ENCODE measurements at regions not wholly inside any gene's neighbourhood (a gene's known extent, or its start where the extent isn't known, plus 50 kb on each side); places are given as distances from the start of the nearest gene placed in this dataset.
"Not testable (repeated sequence)": the region's sequence is repeated elsewhere in the genome, so short reads cannot be mapped to it uniquely, and the experiment has no call there.

- DNase-seq, result no peak
These were observed 885.9 kb downstream of the CDH8 start for GRCh38 chr16:61150351-61150750.

- no peak for DNase-seq
These were observed 886.5 kb downstream of the CDH8 start for GRCh38 chr16:61149709-61150108.

GRCh38 chr16:61148930-61149329 is 887.3 kb downstream of the CDH8 start:
- no peak for DNase-seq

- DNase-seq, result no peak
These were observed 889.8 kb downstream of the CDH8 start for GRCh38 chr16:61146429-61146828.

- DNase-seq, result no peak
These were observed 904.8 kb downstream of the CDH8 start for GRCh38 chr16:61131447-61131846.

GRCh38 chr16:61128545-61129323 is 907.5 kb downstream of the CDH8 start:
- DNase-seq, result no peak

- DNase-seq, result no peak
These were observed 930.7 kb downstream of the CDH8 start for GRCh38 chr16:61105544-61105943.

- DNase-seq, result peak; percentile 65 to 72
These were observed 937.7 kb downstream of the CDH8 start for GRCh38 chr16:61098505-61098904.

GRCh38 chr16:61091300-61091699 is 944.9 kb downstream of the CDH8 start:
- DNase-seq, result not testable (repeated sequence)

GRCh38 chr16:61083711-61084110 is 952.5 kb downstream of the CDH8 start:
- no peak for DNase-seq

- DNase-seq, result no peak
These were observed 961.9 kb downstream of the CDH8 start for GRCh38 chr16:61074324-61074723.

GRCh38 chr16:61057635-61058034 is 978.6 kb downstream of the CDH8 start:
- DNase-seq, result no peak

- no peak for DNase-seq
These were observed 985.7 kb downstream of the CDH8 start for GRCh38 chr16:61050547-61050946.

- DNase-seq, result no peak
These were observed 990.3 kb downstream of the CDH8 start for GRCh38 chr16:61045931-61046330.

GRCh38 chr16:61042737-61043136 is 993.5 kb downstream of the CDH8 start:
- no peak for DNase-seq

GRCh38 chr16:61030616-61031015 is 1005.6 kb downstream of the CDH8 start:
- no peak for DNase-seq

- no peak for DNase-seq
These were observed 1011.9 kb downstream of the CDH8 start for GRCh38 chr16:61024180-61024900.

- DNase-seq, result no peak
These were observed 1021.4 kb downstream of the CDH8 start for GRCh38 chr16:61014869-61015268.

GRCh38 chr16:61007694-61008093 is 1028.5 kb downstream of the CDH8 start:
- peak in 1 of 2 experiments; percentile 13 for DNase-seq

- DNase-seq, result no peak
These were observed 1030.3 kb downstream of the CDH8 start for GRCh38 chr16:61005952-61006351.

- no peak for DNase-seq
These were observed 1033.6 kb downstream of the CDH8 start for GRCh38 chr16:61002479-61003204.

- DNase-seq, result no peak
These were observed 1044.4 kb downstream of the CDH8 start for GRCh38 chr16:60991886-60992285.

- DNase-seq, result no peak
These were observed 1046.6 kb downstream of the CDH8 start for GRCh38 chr16:60989592-60989991.

- DNase-seq, result no peak
These were observed 1057.1 kb downstream of the CDH8 start for GRCh38 chr16:60979119-60979518.
